ENCODE measurements at regions not wholly inside any gene's neighbourhood (a gene's known extent, or its start where the extent isn't known, plus 50 kb on each side); places are given as distances from the start of the nearest gene placed in this dataset.

DNA sequence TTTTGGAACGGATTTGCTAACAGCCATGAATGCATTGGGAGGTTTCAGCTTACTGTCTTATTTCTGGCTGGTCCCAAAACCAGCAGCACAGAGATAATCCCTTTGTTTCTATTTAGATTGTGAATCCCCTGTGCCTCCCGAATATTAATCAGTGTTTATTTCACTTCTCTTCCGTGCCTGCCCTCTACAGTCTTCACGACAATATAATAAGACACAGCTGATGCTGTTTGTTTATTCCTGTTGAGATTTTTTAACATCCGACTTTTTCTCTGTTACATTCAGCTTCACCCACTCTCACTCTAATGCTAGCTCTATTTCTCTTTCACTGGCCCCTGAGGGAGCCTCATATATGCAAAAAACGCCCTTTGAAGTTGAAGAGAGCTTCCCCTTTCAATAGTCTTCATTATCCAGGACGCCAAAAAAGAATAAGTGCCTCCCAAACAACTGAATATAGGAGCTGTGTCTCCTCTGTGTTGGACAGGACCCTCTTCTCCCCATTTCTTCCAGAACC lies 995.3 kb downstream of the ROBO2 start:
- TF ChIP-seq, protein P1, sequence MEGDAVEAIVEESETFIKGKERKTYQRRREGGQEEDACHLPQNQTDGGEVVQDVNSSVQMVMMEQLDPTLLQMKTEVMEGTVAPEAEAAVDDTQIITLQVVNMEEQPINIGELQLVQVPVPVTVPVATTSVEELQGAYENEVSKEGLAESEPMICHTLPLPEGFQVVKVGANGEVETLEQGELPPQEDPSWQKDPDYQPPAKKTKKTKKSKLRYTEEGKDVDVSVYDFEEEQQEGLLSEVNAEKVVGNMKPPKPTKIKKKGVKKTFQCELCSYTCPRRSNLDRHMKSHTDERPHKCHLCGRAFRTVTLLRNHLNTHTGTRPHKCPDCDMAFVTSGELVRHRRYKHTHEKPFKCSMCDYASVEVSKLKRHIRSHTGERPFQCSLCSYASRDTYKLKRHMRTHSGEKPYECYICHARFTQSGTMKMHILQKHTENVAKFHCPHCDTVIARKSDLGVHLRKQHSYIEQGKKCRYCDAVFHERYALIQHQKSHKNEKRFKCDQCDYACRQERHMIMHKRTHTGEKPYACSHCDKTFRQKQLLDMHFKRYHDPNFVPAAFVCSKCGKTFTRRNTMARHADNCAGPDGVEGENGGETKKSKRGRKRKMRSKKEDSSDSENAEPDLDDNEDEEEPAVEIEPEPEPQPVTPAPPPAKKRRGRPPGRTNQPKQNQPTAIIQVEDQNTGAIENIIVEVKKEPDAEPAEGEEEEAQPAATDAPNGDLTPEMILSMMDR (IDR thresholded peaks at IDR 0.05), result no peak
- TF ChIP-seq POLR2AphosphoS5 (IDR thresholded peaks at IDR 0.05), result no peak
- TF ChIP-seq POLR2A (IDR thresholded peaks at IDR 0.05), result no peak
- TF ChIP-seq EP300 (IDR thresholded peaks at IDR 0.05), result no peak

Data from upper lobe of left lung (tissue), 4 donors.